Limb (tissue), 2 donors: ENCODE measurements at regions not wholly inside any gene's neighbourhood (a gene's known extent, or its start where the extent isn't known, plus 50 kb on each side); places are given as distances from the start of the nearest gene placed in this dataset.
A peak's percentile ranks its signal among the peaks of the same experiment; 100 is the strongest.

ENCODE experiments used
- DNase-seq, 2 donors: peaks; one replicate each; pipeline ENCODE4 v3.0.0-alpha.2; 2016; ENCODE audit errors: extremely low spot score in 2 of 2

DNA sequence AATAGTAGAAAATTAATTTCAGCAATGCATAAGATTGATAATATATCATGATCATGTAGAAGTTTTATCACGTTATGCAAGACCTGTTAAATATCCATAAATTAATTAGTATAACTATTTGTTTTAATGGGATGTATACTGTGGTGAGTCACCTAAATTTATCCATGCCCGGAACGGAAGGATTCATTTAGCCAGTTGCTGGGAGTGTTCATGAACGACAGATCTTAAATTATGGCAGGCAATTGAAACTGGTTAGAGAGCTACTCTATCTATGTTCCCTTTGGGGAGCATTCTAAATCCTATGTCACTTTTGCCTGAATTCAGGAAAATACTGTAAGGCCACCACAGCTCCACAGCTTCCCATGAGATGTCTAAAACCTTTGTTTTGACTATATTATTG is 1950.5 kb upstream of the AGA start:
- DNase-seq = no peak

DNA sequence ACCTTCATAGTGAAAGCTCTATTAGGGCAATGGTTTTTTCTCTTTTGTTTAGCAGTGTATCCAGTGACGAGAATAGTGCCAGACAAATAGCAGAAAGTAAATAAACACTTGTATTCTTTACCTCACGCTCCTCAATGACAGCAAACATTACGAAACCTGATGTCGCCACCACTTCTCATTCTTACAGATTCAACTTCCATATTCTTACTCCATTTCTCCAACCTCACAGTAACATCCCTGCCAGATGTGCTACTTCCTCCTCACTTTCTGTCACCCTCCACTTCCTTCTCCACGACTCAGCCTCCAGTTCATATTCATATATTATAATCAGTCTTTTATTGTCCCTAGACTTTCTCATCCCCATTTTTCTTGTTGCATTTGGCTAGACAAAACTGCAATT is 1956.2 kb upstream of the AGA start:
- no peak for DNase-seq

DNA sequence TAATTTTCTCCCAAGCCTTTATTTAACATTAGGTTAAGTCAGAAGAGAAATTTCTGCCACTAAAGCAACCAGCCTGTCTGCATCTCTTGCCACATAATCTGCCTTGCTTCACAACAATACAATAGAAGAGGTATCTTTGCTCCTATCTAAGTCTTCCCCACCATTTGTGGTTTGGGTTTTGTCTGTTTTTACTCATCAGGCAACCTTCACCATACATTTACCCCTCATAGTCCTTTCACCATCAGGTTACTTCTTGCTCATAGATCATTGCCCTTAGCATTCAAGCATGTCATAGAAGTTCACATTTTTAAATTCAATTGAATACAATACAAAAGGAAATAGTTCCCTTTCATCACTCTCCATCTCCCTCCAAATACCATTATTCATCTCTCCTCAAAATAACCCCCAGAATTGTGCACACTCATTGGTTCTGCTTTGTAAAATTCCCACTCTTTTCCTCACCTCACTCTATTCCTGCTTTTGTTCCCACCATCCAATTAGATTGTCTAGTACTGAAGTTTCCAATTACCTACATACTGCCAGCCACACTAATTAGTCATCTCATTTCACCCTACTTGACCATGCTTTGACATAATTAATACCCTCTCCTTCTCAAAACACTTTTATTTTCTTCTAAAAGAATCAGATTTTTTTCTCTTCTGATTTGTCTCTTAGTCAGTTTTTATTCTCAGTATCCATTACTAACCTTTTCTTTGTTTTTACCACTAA is 1957.0 kb upstream of the AGA start:
- no peak for DNase-seq

DNA sequence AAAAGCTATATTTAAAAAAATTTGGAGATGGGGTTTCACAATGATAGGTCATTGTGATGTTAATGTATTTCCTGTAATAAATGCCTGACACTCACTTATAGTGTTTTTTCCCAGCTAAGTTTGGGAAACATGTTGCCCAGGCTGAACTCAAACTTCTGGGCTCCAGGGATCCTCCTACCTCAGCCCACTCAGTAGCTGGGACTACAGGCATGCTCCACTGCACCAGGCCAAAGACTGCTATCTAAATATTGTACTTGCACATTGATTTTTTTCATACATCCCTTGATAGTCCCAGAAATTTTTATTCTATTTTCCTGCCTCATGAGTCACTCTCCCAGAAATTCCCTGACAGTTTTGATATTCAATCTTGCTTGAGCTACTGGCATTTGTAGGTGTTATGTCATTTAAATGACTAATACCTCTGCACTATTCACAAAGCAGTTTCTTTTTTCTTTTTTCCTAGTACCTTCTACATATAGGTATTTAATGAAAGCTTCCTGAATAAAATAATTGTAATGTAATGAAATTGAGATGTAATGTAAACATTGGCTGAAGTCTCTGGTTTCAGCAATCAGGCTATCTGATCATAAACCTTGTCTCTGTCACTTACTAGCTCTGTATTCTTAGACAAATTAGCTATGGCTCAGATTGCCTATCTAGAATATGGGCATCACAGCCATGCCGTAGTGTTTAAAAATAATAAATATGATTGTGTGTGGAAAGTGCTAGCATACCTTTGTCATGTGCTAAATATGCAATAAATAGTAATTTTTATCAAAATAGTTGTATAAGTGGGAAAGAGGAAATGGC is 1973.0 kb upstream of the AGA start:
- no peak for DNase-seq

- DNase-seq = no peak
Measured at GRCh38 chr4:179415847-179416223, 1973.6 kb upstream of the AGA start.

GRCh38 chr4:179417357-179417756 is 1975.1 kb upstream of the AGA start:
- no peak for DNase-seq

- no peak for DNase-seq
Measured at GRCh38 chr4:179437962-179438361, 1995.7 kb upstream of the AGA start.

DNA sequence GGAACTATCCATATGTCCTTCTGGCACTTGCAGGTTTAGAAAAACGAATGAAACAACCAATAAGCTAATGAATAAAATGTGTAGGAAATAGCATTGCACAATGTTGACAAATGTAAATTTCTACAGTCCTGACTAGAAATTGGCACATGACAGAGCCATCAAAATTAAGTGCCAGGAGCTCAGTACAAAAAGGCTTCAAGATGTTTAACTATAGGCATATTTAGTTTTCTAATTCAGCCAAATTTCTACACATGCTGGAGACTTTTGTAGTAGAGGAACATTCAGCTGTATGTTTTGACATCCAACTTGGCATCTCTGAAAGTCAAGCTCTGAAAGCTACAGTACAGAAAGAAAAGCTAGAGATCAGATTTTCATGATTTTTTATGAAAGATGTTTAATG is 1999.4 kb upstream of the AGA start:
- DNase-seq = peak in 1 of 2 donors; percentile 46

- DNase-seq = no peak
Measured at GRCh38 chr4:179447308-179447707, 2005.1 kb upstream of the AGA start.

- no peak for DNase-seq
Measured at GRCh38 chr4:179465131-179465797, 2023.0 kb upstream of the AGA start.

- no peak for DNase-seq
Measured at GRCh38 chr4:179467878-179468277, 2025.6 kb upstream of the AGA start.

DNA sequence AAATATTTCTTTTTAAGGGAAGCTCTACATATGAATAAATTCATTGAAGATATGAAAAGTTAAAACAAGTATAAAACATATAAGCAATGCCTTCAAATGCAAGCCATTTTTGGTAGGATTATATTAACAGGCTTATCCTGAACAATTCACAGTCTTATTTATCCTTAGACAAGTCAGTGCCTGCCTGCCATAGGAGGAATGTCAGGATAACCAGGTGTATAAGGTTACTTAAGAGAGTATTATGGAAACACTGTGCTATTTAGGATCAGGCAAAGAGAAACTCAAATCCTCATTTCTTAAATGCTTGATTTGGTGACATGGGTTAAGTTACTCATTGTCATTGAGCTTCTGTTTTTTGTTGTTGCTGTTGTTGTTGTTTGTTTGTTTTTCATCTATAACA is 2029.9 kb upstream of the AGA start:
- no peak for DNase-seq

- no peak for DNase-seq
Measured at GRCh38 chr4:179478608-179479007, 2036.4 kb upstream of the AGA start.

- DNase-seq = no peak
Measured at GRCh38 chr4:179485781-179486180, 2043.5 kb upstream of the AGA start.

DNA sequence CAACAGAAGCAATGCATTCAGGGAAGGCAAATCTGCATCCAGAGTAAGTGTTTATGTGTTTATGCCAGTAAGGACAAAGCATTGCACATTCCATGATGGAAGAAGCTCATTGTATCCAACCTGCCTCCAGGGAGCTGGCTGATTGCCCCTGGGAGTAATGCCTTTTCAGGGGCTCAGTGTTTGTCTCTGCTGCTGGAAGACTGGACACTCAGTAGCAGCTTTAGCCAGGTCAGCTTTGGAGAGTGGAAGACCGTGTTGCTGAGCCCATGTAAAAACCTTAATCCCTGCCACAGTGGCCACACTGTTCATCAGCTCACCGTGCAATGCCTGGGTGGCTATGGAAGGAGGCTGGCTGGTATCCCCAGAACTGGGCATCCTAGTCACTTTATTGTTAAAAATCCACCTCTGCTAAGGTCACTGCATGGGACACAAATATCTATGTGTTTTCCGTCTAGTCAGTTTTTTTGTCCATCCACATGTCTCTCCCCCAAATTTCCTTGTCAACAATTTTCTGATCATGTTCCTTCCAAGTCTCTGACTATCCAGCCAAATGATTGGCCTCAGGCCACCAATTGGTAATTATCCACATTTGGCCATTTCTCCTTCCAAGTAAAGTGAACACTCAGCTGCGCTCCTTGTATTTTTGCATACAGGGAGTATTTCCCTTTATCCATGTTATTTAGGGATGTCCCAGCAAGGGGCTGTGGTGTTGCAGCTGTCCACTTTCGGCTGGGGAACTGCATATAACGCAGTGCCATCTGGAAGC is 2044.5 kb upstream of the AGA start:
- DNase-seq = no peak

GRCh38 chr4:179492260-179493080 is 2050.2 kb upstream of the AGA start:
- no peak for DNase-seq

GRCh38 chr4:179503976-179504375 is 2061.7 kb upstream of the AGA start:
- DNase-seq = no peak

DNA sequence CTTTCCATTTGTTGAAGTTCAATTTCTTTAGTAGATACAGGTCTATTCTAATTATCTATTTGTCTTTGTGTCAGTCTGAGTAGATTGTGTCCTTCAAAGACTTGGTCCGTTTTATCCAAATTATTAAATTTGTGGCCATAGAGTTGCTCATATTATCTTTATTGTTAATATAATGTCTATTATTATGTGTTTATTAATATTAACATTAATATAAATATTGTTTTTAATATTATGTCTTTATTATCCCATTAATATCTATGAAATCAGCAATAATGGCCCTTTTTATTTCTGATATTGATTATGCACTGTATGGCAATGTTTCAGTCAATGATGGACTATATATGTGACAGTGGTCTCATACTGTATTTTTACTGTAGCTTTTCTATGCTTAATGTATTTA is 2067.3 kb upstream of the AGA start:
- no peak for DNase-seq

DNA sequence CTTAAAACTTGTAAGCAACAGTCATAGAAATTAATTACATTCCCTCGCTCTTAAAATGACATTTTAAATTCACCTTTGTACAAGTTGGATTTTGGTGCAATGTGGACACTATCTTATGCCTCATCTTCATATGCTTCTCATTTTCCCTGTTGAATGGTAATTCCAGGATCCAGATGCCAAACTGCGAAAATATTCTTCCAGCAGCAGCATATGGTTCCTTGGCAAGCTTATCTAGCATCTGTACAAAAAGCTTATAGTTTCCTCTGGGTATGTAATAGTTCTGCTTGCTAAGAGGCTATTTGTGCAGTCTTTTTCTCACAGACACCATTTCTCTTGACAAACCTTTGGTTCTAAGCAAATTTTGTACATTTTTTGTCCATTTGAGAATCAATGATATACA is 2079.7 kb upstream of the AGA start:
- DNase-seq = peak in 1 of 2 donors; percentile 57

DNA sequence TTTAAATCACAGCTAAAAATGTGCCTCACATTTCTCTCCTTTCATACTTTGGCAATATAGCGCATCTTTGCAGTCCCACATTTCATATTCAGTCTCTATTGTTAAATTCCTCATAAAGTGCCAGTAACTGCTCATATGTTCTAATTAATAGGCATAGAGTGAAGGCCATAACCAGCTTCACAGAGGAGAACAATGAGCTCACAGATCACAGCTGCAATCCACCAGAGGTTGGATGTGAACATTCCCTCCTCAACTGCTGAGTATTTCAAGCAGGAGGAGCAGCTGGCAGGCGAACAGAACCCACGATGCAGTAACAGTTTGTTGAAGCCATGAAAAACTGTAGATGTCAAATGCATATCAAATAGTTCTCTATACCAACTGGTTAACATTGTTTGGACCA is 2088.7 kb upstream of the AGA start:
- peak in 1 of 2 donors; percentile 42 for DNase-seq

- DNase-seq = no peak
Measured at GRCh38 chr4:179536694-179537093, 2094.5 kb upstream of the AGA start.
